ENCODE measurements at regions not wholly inside any gene's neighbourhood (a gene's known extent, or its start where the extent isn't known, plus 50 kb on each side); places are given as distances from the start of the nearest gene placed in this dataset.

DNA sequence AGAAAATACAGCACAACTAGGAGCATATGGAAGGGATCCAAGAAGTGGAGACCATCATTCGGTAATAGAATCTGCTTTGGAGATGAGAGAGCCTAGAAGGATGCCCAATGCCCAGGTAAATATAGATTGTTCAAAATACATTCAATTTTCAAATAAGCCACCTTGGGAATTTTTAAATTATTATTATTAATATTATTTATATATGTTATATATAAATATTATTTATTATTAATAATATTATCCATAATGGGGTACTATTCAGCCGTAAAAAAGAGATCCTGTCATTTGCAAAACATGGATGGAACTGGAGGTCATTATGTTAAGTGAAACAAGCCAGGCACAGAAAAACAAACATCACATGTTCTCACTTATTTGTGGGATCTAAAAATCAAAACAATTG is 127.8 kb upstream of the NDUFV2 start:
- TF ChIP-seq POLR2AphosphoS5 (IDR thresholded peaks at IDR 0.05; ENCODE audit: low read depth, low read length) (no peak), POLR2A (IDR thresholded peaks at IDR 0.05; ENCODE audit: low read depth, low read length) (no peak), TAF1 (IDR thresholded peaks at IDR 0.05; ENCODE audit: low read depth, low read length) (no peak), PAX5 (IDR thresholded peaks at IDR 0.05; ENCODE audit: insufficient read depth, low read length, severe bottlenecking) (no peak), SPI1 (IDR thresholded peaks at IDR 0.05; ENCODE audit: low read depth, low read length) (no peak), POU2F2 (IDR thresholded peaks at IDR 0.05; ENCODE audit: low read depth, low read length) (no peak)
